Loucy (cell line): ENCODE measurements at regions not wholly inside any gene's neighbourhood (a gene's known extent, or its start where the extent isn't known, plus 50 kb on each side); places are given as distances from the start of the nearest gene placed in this dataset.
"Not testable (repeated sequence)": the region's sequence is repeated elsewhere in the genome, so short reads cannot be mapped to it uniquely, and the experiment has no call there.

Source experiments
- H2AFZ ChIP-seq: fragments of 200-600 bp; sonication (generic); 2 replicates; pipeline ENCODE4 v1.6.0; 2016; ENCODE audit warnings: antibody characterized with exemption, mild to moderate bottlenecking, low read length, moderate library complexity
- H3F3A ChIP-seq: fragments of 200-600 bp; 2 replicates; pipeline ENCODE4 v1.6.0; 2016; ENCODE audit warnings: antibody characterized with exemption, low read depth, mild to moderate bottlenecking
- H3K27me3 ChIP-seq: fragments of 200-600 bp; sonication (generic); 2 replicates; pipeline ENCODE4 v1.6.1; 2014; ENCODE audit warnings: low read length, mild to moderate bottlenecking; ENCODE audit not compliant: insufficient read depth, poor library complexity, severe bottlenecking
- H3K36me3 ChIP-seq: fragments of 200-600 bp; sonication (generic); 2 replicates; pipeline ENCODE4 v1.6.1; 2016; ENCODE audit warnings: low read length; ENCODE audit not compliant: insufficient read depth
- H3K4me1 ChIP-seq: fragments of 200-600 bp; sonication (generic); 2 replicates; pipeline ENCODE4 v1.5.1; 2014; ENCODE audit warnings: low read length, mild to moderate bottlenecking; ENCODE audit not compliant: insufficient read depth, poor library complexity, severe bottlenecking
- H3K4me2 ChIP-seq: fragments of 200-600 bp; sonication (generic); 2 replicates; pipeline ENCODE4 v1.6.0; 2014; ENCODE audit warnings: antibody characterized with exemption, low read length, low read depth, mild to moderate bottlenecking; ENCODE audit not compliant: poor library complexity, severe bottlenecking
- H3K4me3 ChIP-seq: fragments of 200-600 bp; sonication (generic); 2 replicates; pipeline ENCODE4 v1.5.1; 2014; ENCODE audit warnings: low read length, mild to moderate bottlenecking, mixed read lengths; ENCODE audit not compliant: poor library complexity, severe bottlenecking
- H3K79me2 ChIP-seq: fragments of 200-600 bp; sonication (generic); 2 replicates; pipeline ENCODE4 v1.6.1; 2014; ENCODE audit warnings: low read length; ENCODE audit not compliant: insufficient read depth
- H3K9ac ChIP-seq: fragments of 200-600 bp; sonication (generic); 2 replicates; pipeline ENCODE4 v1.6.0; 2014; ENCODE audit warnings: mild to moderate bottlenecking, low read depth, low read length, moderate library complexity; ENCODE audit not compliant: poor library complexity, severe bottlenecking
- H3K9me2 ChIP-seq: fragments of 200-600 bp; sonication (generic); replicated peaks from 2 replicates; pipeline ENCODE4 v1.6.1; 2016; ENCODE audit warnings: low read depth, low read length, mixed read lengths
- H3K9me3 ChIP-seq: fragments of 200-600 bp; sonication (generic); 2 replicates; pipeline ENCODE4 v1.6.1; 2014; ENCODE audit warnings: mild to moderate bottlenecking, antibody characterized with exemption, low read length, low read depth; ENCODE audit not compliant: insufficient read depth
- H4K20me1 ChIP-seq: fragments of 200-600 bp; sonication (generic); 2 replicates; pipeline ENCODE4 v1.6.0; 2014; ENCODE audit warnings: antibody characterized with exemption, low read length, mild to moderate bottlenecking; ENCODE audit not compliant: insufficient read depth, poor library complexity, severe bottlenecking
- CTCF ChIP-seq: fragments of 200-600 bp; sonication (generic); conservative IDR thresholded peaks from 2 replicates; pipeline ENCODE4 v1.5.1; 2014; ENCODE audit warnings: mild to moderate bottlenecking, antibody characterized with exemption, low read length
- EZH2phosphoT487 ChIP-seq: fragments of 200-600 bp; IDR thresholded peaks from 2 replicates; pipeline ENCODE4 v1.6.1; 2018; ENCODE audit warnings: antibody characterized with exemption, mild to moderate bottlenecking, moderate library complexity, borderline replicate concordance

- H3K79me2 ChIP-seq = no peaks in the 10 kb centered on the region
These were observed 464.6 kb downstream of the JRKL start for GRCh38 chr11:96854425-96854824.

GRCh38 chr11:96861722-96862121 is 471.9 kb downstream of the JRKL start:
- H4K20me1 ChIP-seq, H3K36me3 ChIP-seq, H3K9me3 ChIP-seq, H3K27me3 ChIP-seq, H3K4me2 ChIP-seq, H2AFZ ChIP-seq, H3K9me2 ChIP-seq, H3K9ac ChIP-seq, H3K4me3 ChIP-seq, H3K79me2 ChIP-seq, H3F3A ChIP-seq, H3K4me1 ChIP-seq: not testable (repeated sequence)

More at GRCh38 chr11:96854425-96854824, 464.6 kb downstream of the JRKL start:
- TF ChIP-seq CTCF = no peak
- TF ChIP-seq EZH2phosphoT487 = no peak
- no peaks in the 10 kb centered on the region for H3K9me3 ChIP-seq
- no peak overlapping the region for H2AFZ ChIP-seq
- no peaks in the 10 kb centered on the region for H4K20me1 ChIP-seq
- H3K9me2 ChIP-seq = no peaks in the 10 kb centered on the region
- H3K4me1 ChIP-seq = no peaks in the 10 kb centered on the region
- H3F3A ChIP-seq = no peaks in the 10 kb centered on the region
- no peaks in the 10 kb centered on the region for H3K36me3 ChIP-seq
- no peak overlapping the region for H3K4me2 ChIP-seq
- no peaks in the 10 kb centered on the region for H3K27me3 ChIP-seq
- no peak overlapping the region for H3K9ac ChIP-seq
- H3K4me3 ChIP-seq = no peak overlapping the region

GRCh38 chr11:96863520-96863919 is 473.7 kb downstream of the JRKL start:
- Histone ChIP-seq H3K4me1 (no peaks in the 10 kb centered on the region), H3K9me2 (no peaks in the 10 kb centered on the region), H3K36me3 (no peaks in the 10 kb centered on the region), H3K9ac (no peak overlapping the region), H4K20me1 (no peaks in the 10 kb centered on the region), H3K4me2 (no peak overlapping the region), H3K79me2 (no peaks in the 10 kb centered on the region), H3K27me3 (no peaks in the 10 kb centered on the region), H2AFZ (no peak overlapping the region), H3K9me3 (no peaks in the 10 kb centered on the region), H3F3A (no peaks in the 10 kb centered on the region), H3K4me3 (no peak overlapping the region)
- TF ChIP-seq EZH2phosphoT487 = no peak
- no peak for TF ChIP-seq CTCF

GRCh38 chr11:96865020-96865419 is 475.2 kb downstream of the JRKL start:
- H3K79me2 ChIP-seq = no peaks in the 10 kb centered on the region
- H3F3A ChIP-seq = no peaks in the 10 kb centered on the region
- no peaks in the 10 kb centered on the region for H4K20me1 ChIP-seq
- no peak overlapping the region for H3K4me3 ChIP-seq
- H3K4me1 ChIP-seq = no peaks in the 10 kb centered on the region
- no peak overlapping the region for H3K9ac ChIP-seq
- TF ChIP-seq CTCF = no peak
- no peak for TF ChIP-seq EZH2phosphoT487
- no peaks in the 10 kb centered on the region for H3K9me3 ChIP-seq
- H3K36me3 ChIP-seq = no peaks in the 10 kb centered on the region
- no peak overlapping the region for H2AFZ ChIP-seq
- H3K4me2 ChIP-seq = no peak overlapping the region
- no peaks in the 10 kb centered on the region for H3K27me3 ChIP-seq
- H3K9me2 ChIP-seq = no peaks in the 10 kb centered on the region
